Stimulated activated CD4-positive, alpha-beta T cell treated with anti-CD3 and anti-CD28 coated beads, Interleukin-4, amount 100 ng/mL, for 24 hours (primary cell): ENCODE measurements at regions not wholly inside any gene's neighbourhood (a gene's known extent, or its start where the extent isn't known, plus 50 kb on each side); places are given as distances from the start of the nearest gene placed in this dataset.
"Not testable (repeated sequence)": the region's sequence is repeated elsewhere in the genome, so short reads cannot be mapped to it uniquely, and the experiment has no call there.

Experiments
- DNase-seq: peaks from one replicate; pipeline ENCODE4 v3.0.0-alpha.2; 2020

DNA sequence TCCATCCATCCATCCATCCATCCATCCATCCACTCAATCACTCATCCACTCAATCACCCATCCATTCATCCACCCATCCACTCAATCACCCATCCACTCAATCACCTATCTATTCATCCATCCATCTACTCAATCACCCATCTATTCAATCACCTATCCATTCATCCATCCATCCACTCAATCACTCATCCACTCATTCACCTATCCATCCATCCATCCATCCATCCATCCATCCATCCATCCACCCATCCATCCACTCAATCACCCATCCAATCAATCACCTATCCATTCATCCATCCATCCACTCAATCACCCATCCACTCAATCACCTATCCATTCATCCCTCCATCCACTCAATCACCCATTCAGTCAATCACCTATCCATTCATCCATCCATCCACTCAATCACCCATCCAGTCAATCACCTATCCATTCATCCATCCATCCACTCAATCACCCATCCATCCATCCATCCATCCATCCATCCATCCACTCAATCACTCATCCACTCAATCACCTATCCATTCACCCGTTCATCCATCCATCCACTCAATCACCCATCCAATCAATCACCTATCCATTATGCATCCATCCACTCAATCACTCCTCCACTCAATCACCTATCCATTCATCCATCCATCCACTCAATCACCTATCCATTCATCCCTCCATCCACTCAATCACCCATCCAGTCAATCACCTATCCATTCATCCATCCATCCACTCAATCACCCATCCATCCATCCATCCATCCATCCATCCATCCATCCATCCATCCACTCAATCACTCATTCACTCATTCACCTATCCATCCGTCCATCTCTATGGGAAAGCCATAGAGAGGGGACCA is 114.7 kb upstream of the ZBTB40 start:
- DNase-seq = not testable (repeated sequence)

DNA sequence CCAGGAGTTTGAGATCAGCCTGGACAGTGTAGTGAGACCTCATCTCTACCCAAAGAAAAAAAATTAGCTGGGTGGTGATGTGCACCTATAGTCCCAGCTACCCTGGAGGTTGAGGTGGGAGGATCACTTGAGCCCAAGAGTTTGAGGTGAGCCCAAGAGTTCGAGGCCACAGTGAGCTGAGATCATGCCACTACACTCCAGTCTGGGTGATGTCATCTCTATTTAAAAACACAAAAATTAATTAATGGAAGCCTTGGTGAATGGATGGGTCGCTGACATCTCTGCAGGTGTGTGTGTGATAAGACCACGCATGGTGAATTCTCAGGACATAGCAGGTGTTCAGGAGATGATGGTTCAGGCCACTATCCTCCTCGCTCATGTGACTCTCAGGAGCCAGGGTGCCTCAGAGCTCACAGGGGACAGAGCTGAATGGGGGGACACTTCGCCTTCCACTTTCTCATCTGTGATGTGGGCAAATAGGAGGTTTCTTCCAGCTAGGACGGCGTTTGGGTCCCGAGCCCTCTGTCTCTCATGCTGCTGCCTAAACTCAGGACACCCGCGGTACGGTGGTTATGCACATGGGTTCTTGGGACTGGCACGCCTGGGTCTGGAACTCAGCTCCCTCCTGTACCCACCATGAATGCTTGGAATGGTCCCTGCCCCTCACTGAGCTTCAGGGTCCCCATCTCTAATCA is 113.4 kb upstream of the ZBTB40 start:
- no peak for DNase-seq

- DNase-seq = no peak
These were observed 112.4 kb upstream of the ZBTB40 start for GRCh38 chr1:22339237-22339636.

GRCh38 chr1:22340066-22340465 is 111.6 kb upstream of the ZBTB40 start:
- no peak for DNase-seq

- DNase-seq = no peak
These were observed 110.8 kb upstream of the ZBTB40 start for GRCh38 chr1:22340873-22341272.

GRCh38 chr1:22341791-22342605 is 109.7 kb upstream of the ZBTB40 start:
- DNase-seq = no peak

DNA sequence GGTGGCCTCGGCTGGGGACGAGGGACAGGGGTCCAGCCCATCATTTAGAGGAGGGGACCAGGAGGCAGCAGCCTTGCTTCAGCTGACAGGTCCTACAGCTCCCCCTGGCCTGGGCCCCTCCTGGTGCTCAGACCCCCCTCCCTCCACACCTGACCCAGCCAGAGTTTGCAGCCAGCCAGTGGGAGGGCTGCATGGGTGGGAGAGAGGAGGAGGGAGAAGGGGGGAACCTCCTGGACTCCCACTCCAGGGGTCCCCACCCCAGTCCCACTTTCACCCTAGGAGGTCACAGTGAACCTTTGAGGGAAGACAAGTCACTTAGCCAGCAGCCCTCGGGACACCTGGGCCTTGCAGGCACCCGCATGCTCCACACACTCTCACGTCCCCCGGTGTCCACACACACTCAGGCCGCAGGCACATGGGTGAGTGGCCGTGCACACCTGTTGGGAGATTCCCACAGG is 108.9 kb upstream of the ZBTB40 start:
- DNase-seq = no peak

GRCh38 chr1:22343456-22344328 is 108.0 kb upstream of the ZBTB40 start:
- no peak for DNase-seq

GRCh38 chr1:22344329-22344630 is 107.4 kb upstream of the ZBTB40 start:
- DNase-seq = no peak

- no peak for DNase-seq
These were observed 106.6 kb upstream of the ZBTB40 start for GRCh38 chr1:22344851-22345560.

- DNase-seq = no peak
These were observed 103.5 kb upstream of the ZBTB40 start for GRCh38 chr1:22347854-22348760.

GRCh38 chr1:22349362-22350043 is 102.1 kb upstream of the ZBTB40 start:
- DNase-seq = no peak

- DNase-seq = no peak
These were observed 101.3 kb upstream of the ZBTB40 start for GRCh38 chr1:22350171-22350923.

GRCh38 chr1:22350924-22351767 is 100.5 kb upstream of the ZBTB40 start:
- no peak for DNase-seq

DNA sequence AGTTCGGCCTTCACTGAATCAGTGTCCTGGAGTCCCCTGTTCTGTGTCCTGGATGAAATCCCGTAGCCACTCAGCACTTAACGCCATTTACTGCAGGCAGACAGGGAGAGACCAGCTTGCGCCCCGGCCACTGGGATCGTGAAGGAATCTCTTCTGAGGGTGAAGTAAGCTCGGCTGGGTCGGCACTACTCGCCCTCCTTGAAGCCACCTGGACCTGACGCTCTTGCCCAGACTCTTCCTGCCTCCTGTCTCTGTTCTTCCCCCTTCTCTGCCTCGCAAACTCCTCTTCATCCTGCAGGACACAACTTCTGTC is 99.9 kb upstream of the ZBTB40 start:
- DNase-seq = no peak

- no peak for DNase-seq
These were observed 99.3 kb upstream of the ZBTB40 start for GRCh38 chr1:22352355-22352754.

- DNase-seq = no peak
These were observed 98.8 kb upstream of the ZBTB40 start for GRCh38 chr1:22352896-22353295.

DNA sequence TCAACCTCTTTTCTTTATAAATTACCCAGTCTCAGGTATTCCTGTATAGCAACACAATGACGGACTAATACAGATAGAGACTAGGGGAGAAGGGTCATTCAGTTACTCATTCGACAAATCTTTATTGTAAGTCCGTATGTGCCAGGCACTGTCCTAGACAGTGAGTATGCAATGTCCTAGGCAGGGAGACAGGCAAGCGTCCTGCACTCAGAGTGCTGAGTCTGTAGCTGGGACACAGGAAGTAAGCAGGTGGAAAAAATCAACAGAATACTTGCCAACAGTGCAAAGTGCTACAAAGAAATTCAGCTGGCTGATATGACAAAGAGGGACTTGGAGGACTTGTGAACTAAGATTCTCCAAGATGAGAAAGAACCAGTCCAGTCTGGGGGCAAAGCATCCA is 92.2 kb upstream of the ZBTB40 start:
- no peak for DNase-seq
